ENCODE measurements at regions not wholly inside any gene's neighbourhood (a gene's known extent, or its start where the extent isn't known, plus 50 kb on each side); places are given as distances from the start of the nearest gene placed in this dataset.

DNA sequence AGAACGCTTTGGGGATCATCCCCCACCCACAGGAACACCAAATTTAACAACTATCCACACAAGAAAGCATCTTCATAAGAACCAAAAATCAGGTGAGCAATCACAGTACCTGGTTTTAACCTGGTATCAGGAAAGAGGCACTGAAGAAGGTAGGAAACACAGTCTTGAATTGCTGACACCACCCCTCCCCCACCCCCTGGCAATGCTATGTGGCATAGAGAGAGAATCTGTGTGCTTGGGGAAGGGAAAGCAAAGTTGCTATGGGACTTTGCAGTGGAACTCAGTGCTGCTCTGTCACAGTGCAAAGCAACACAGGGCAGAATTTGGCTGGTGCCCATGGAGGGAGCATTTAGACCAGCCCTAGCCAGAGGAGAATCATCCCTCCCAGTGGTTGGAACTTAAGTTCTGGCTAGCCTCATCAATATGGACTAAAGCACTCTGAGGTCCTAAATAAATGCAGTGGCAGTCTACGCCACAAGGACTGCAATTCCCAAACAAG is 565.5 kb downstream of the EPM2A start:
- Histone ChIP-seq H3K9me3 (no peaks in the 10 kb centered on the region), H3K4me1 (no peaks in the 10 kb centered on the region), H3K36me3 (no peaks in the 10 kb centered on the region), H3K27ac (no peak overlapping the region), H3K4me3 (no peak overlapping the region), H3K27me3 (no peaks in the 10 kb centered on the region)
- TF ChIP-seq CTCF (IDR thresholded peaks at IDR 0.05), result no peak
- no peak for DNase-seq (ENCODE audit: low spot score)

DNA sequence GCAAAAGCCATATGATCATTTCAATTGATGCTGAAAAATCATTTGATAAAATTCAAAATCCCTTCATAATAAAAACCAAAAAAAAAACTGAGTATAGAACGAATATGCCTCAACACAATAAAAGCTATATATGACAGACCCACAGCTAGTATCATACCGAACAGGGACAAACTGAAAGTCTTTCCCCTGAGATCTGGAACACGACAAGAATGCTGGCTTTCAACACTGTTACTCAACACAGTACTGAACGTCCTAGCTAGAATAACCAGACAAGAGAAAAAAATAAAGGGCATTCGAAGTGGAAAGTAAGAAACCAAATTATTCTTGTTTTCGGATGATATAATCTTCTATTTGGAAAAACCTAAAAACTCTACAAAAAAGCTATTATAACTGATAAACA is 559.9 kb downstream of the EPM2A start:
- Histone ChIP-seq H3K27me3 (no peaks in the 10 kb centered on the region), H3K9me3 (peaks cover 4 to 16% of the 10 kb centered on the region in 2 donors), H3K4me3 (no peak overlapping the region), H3K27ac (no peak overlapping the region), H3K4me1 (no peaks in the 10 kb centered on the region), H3K36me3 (no peaks in the 10 kb centered on the region)
- TF ChIP-seq CTCF (IDR thresholded peaks at IDR 0.05), result no peak
- DNase-seq (ENCODE audit: low spot score), result no peak

DNA sequence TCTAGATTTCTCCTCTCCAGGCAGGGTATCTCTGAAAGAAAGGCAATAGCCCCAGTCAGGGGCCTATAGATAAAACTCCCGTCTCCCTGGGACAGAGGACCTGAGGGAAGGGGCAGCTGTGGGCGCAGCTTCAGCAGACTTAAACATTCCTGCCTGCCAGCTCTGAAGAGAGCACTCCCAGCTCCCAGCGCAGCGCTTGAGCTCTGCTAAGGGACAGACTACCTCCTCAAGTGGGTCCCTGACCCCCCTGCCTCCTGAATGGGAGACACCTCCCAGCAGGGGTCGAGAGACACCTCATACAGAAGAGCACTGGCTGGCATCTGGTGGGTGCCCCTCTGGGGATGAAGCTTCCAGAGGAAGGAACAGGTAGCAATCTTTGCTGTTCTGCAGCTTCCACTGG is 556.9 kb downstream of the EPM2A start:
- TF ChIP-seq CTCF (IDR thresholded peaks at IDR 0.05), result no peak
- no peaks in the 10 kb centered on the region for H3K36me3 ChIP-seq
- H3K4me1 ChIP-seq, result no peaks in the 10 kb centered on the region
- no peak overlapping the region for H3K4me3 ChIP-seq
- peaks cover 4 to 16% of the 10 kb centered on the region in 2 donors for H3K9me3 ChIP-seq
- H3K27me3 ChIP-seq, result no peaks in the 10 kb centered on the region
- H3K27ac ChIP-seq, result no peak overlapping the region
- DNase-seq (ENCODE audit: low spot score), result no peak

DNA sequence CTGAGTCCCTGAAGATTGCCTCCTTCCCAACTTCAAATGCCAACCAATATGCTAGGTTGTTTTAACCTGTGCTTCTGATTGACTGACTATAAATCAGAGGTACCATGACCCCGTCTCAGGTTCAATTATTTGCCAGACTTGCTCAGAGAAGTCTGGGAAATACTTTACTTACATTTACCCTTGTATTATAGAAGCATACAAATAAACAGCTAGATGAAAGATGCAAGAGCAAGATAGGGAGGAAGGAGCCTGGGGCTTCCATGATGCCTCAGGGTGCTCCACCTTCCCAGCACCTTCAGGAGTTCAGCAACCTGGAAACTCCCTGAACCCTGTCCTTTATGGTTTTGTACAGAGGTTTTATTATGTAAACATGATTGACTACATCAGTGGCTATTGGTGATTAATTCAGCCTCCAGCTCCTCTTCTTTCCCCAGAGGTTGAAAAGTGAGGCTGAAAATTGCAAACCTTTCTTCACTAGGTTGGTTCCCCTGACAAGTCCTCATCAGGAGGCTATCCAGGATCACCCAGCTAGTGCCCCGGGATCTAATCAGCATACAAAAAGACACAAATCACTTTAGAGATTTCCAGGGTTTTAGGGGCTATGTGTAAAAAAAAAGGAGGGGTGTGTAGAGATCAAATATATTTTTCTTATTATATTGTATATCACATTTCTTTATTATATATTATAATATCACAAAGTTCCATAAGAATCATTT is 547.7 kb downstream of the EPM2A start:
- H3K9me3 ChIP-seq, result no peaks in the 10 kb centered on the region
- H3K27ac ChIP-seq, result no peak overlapping the region
- H3K36me3 ChIP-seq, result no peaks in the 10 kb centered on the region
- no peak overlapping the region for H3K4me3 ChIP-seq
- no peak for DNase-seq (ENCODE audit: low spot score)
- TF ChIP-seq CTCF (IDR thresholded peaks at IDR 0.05), result no peak
- no peaks in the 10 kb centered on the region for H3K27me3 ChIP-seq
- H3K4me1 ChIP-seq, result no peaks in the 10 kb centered on the region

DNA sequence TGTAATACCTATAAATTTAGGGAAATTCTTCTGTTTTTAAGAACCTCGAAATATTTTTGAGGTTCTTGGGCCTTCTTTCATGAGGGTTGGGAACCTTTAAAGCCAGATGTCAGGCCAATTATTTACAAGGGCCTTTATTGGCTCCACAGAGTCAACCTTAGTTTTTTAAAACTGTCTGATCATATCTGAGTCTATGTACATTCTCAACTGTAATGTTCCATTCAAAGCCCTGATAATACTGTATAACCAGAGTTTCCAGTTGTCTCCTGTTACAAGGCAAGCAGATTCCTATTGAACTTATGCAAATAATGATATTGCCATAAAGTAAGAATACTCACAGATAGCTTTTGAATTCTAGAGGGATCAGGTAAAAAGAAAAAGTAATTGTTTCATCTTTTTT is 545.5 kb downstream of the EPM2A start:
- no peak overlapping the region for H3K4me3 ChIP-seq
- no peak overlapping the region for H3K27ac ChIP-seq
- H3K27me3 ChIP-seq, result no peaks in the 10 kb centered on the region
- H3K9me3 ChIP-seq, result no peaks in the 10 kb centered on the region
- H3K36me3 ChIP-seq, result no peaks in the 10 kb centered on the region
- H3K4me1 ChIP-seq, result no peaks in the 10 kb centered on the region
- no peak for TF ChIP-seq CTCF (IDR thresholded peaks at IDR 0.05)
- no peak for DNase-seq (ENCODE audit: low spot score)

- no peak overlapping the region for H3K27ac ChIP-seq
- no peaks in the 10 kb centered on the region for H3K4me1 ChIP-seq
- no peak overlapping the region for H3K4me3 ChIP-seq
- H3K36me3 ChIP-seq, result no peaks in the 10 kb centered on the region
- no peaks in the 10 kb centered on the region for H3K9me3 ChIP-seq
- TF ChIP-seq CTCF (IDR thresholded peaks at IDR 0.05), result no peak
- no peak for DNase-seq (ENCODE audit: low spot score)
- no peaks in the 10 kb centered on the region for H3K27me3 ChIP-seq
Measured at GRCh38 chr6:145194389-145194788, 540.9 kb downstream of the EPM2A start.
